ENCODE measurements at regions not wholly inside any gene's neighbourhood (a gene's known extent, or its start where the extent isn't known, plus 50 kb on each side); places are given as distances from the start of the nearest gene placed in this dataset.

DNA sequence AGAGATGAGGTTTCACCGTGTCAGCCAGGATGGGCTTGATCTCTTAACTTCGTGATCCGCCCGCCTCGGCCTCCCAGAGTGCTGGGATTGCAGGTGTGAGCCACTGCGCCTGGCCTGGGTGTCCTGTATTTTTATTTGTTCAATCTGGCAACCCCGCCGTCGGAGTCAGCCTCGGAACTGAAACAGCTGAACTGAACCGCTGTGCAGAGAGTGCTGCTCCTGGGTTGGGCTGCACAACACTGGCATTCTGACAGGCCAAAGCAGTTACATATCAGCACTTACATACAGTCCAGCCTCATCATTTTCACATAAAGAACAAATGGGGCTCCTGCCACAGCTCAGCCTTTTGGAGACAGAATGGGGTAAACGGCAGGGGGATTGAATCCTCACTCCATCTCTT, 185.6 kb downstream of the C9orf50 start:
- TF ChIP-seq, protein P1, sequence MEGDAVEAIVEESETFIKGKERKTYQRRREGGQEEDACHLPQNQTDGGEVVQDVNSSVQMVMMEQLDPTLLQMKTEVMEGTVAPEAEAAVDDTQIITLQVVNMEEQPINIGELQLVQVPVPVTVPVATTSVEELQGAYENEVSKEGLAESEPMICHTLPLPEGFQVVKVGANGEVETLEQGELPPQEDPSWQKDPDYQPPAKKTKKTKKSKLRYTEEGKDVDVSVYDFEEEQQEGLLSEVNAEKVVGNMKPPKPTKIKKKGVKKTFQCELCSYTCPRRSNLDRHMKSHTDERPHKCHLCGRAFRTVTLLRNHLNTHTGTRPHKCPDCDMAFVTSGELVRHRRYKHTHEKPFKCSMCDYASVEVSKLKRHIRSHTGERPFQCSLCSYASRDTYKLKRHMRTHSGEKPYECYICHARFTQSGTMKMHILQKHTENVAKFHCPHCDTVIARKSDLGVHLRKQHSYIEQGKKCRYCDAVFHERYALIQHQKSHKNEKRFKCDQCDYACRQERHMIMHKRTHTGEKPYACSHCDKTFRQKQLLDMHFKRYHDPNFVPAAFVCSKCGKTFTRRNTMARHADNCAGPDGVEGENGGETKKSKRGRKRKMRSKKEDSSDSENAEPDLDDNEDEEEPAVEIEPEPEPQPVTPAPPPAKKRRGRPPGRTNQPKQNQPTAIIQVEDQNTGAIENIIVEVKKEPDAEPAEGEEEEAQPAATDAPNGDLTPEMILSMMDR (IDR thresholded peaks at IDR 0.05), result no peak
- no peak for TF ChIP-seq ZFX (IDR thresholded peaks at IDR 0.05; ENCODE audit: borderline replicate concordance)

Measured in 22Rv1 (cell line).